Hepatocyte (in vitro differentiated cells): ENCODE measurements at regions not wholly inside any gene's neighbourhood (a gene's known extent, or its start where the extent isn't known, plus 50 kb on each side); places are given as distances from the start of the nearest gene placed in this dataset.

Experiments
- DNase-seq: peaks from one replicate; pipeline ENCODE4 v3.0.0-alpha.2; 2016; ENCODE audit warnings: low spot score
- H2AFZ ChIP-seq: fragments of 200-600 bp; sonication (generic); 2 replicates; pipeline ENCODE4 v1.6.0; 2016; ENCODE audit warnings: antibody characterized with exemption, mild to moderate bottlenecking
- H3K27ac ChIP-seq: fragments of 200-600 bp; sonication (generic); 2 replicates; pipeline ENCODE4 v1.5.1; 2016; ENCODE audit warnings: mild to moderate bottlenecking
- H3K27me3 ChIP-seq: fragments of 200-600 bp; sonication (generic); 2 replicates; pipeline ENCODE4 v1.6.1; 2016
- H3K36me3 ChIP-seq: fragments of 200-600 bp; sonication (generic); replicated peaks from 2 replicates; pipeline ENCODE4 v1.5.1; 2016; ENCODE audit warnings: low read depth; ENCODE audit not compliant: insufficient read depth
- H3K4me1 ChIP-seq: fragments of 200-600 bp; sonication (generic); 2 replicates; pipeline ENCODE4 v1.5.1; 2016; ENCODE audit warnings: mild to moderate bottlenecking, moderate library complexity; ENCODE audit not compliant: insufficient read depth
- H3K4me2 ChIP-seq: fragments of 200-600 bp; sonication (generic); 2 replicates; pipeline ENCODE4 v1.6.0; 2016
- H3K4me3 ChIP-seq: fragments of 200-600 bp; sonication (generic); 2 replicates; pipeline ENCODE4 v1.5.1; 2016; ENCODE audit warnings: mild to moderate bottlenecking
- H3K79me2 ChIP-seq: fragments of 200-600 bp; sonication (generic); 2 replicates; pipeline ENCODE4 v1.6.0; 2017; ENCODE audit warnings: mild to moderate bottlenecking
- H3K9me2 ChIP-seq: fragments of 200-600 bp; sonication (generic); replicated peaks from 2 replicates; pipeline ENCODE4 v1.6.0; 2017; ENCODE audit warnings: mild to moderate bottlenecking; ENCODE audit not compliant: insufficient read depth
- H3K9me3 ChIP-seq: fragments of 200-600 bp; sonication (generic); 2 replicates; pipeline ENCODE4 v1.5.1; 2016; ENCODE audit warnings: low read depth, mild to moderate bottlenecking
- H4K20me1 ChIP-seq: fragments of 200-600 bp; sonication (generic); 2 replicates; pipeline ENCODE4 v1.6.0; 2016; ENCODE audit warnings: mild to moderate bottlenecking; ENCODE audit not compliant: insufficient read depth, poor library complexity, severe bottlenecking
- CTCF ChIP-seq: fragments of 200-600 bp; sonication (generic); IDR thresholded peaks from 2 replicates; pipeline ENCODE4 v1.5.1; 2016; ENCODE audit warnings: antibody characterized with exemption, mild to moderate bottlenecking; ENCODE audit not compliant: poor library complexity
- EZH2 ChIP-seq: fragments of 200-600 bp; sonication (generic); IDR thresholded peaks from 2 replicates; pipeline ENCODE4 v1.6.1; 2016; ENCODE audit warnings: antibody characterized with exemption, mild to moderate bottlenecking, borderline replicate concordance
- EZH2phosphoT487 ChIP-seq: fragments of 200-600 bp; sonication (generic); IDR thresholded peaks from one replicate; pipeline ENCODE4 v1.6.1; 2018; ENCODE audit warnings: antibody characterized with exemption, mild to moderate bottlenecking, low read depth, moderate library complexity; ENCODE audit not compliant: unreplicated experiment, severe bottlenecking
- WGBS: methylation state at CpG from one replicate; pipeline ENCODE4 v1.1.6; 2016; ENCODE audit warnings: low lambda C conversion rate; ENCODE audit errors: missing lambda C conversion rate; 5-methylcytosine and 5-hydroxymethylcytosine counted together

GRCh38 chr12:127857661-127858060, 409.3 kb upstream of the TMEM132C start:
- H2AFZ ChIP-seq, result no peak overlapping the region
- H3K79me2 ChIP-seq, result no peaks in the 10 kb centered on the region
- H3K4me2 ChIP-seq, result no peak overlapping the region
- H3K9me3 ChIP-seq, result no peaks in the 10 kb centered on the region
- no peak for TF ChIP-seq EZH2phosphoT487
- TF ChIP-seq EZH2, result no peak
- no peak for TF ChIP-seq CTCF
- H3K4me1 ChIP-seq, result no peaks in the 10 kb centered on the region
- no peak overlapping the region for H3K27ac ChIP-seq
- 90% methylated on average over 5 of the region's 5 CpGs for WGBS
- no peaks in the 10 kb centered on the region for H3K36me3 ChIP-seq
- H3K4me3 ChIP-seq, result no peak overlapping the region
- H4K20me1 ChIP-seq, result no peaks in the 10 kb centered on the region
- DNase-seq, result no peak
- H3K9me2 ChIP-seq, result no peaks in the 10 kb centered on the region
- no peaks in the 10 kb centered on the region for H3K27me3 ChIP-seq

GRCh38 chr12:127860536-127860935, 406.4 kb upstream of the TMEM132C start:
- TF ChIP-seq CTCF, result no peak
- TF ChIP-seq EZH2, result no peak
- TF ChIP-seq EZH2phosphoT487, result no peak
- Histone ChIP-seq H3K9me3 (no peaks in the 10 kb centered on the region), H3K4me2 (no peak overlapping the region), H3K4me1 (no peaks in the 10 kb centered on the region), H3K36me3 (no peaks in the 10 kb centered on the region), H3K27ac (no peak overlapping the region), H3K4me3 (no peak overlapping the region), H3K9me2 (no peaks in the 10 kb centered on the region), H3K27me3 (no peaks in the 10 kb centered on the region), H4K20me1 (no peaks in the 10 kb centered on the region), H2AFZ (no peak overlapping the region), H3K79me2 (no peaks in the 10 kb centered on the region)
- 88% methylated on average over 6 of the region's 6 CpGs for WGBS
- no peak for DNase-seq

DNA sequence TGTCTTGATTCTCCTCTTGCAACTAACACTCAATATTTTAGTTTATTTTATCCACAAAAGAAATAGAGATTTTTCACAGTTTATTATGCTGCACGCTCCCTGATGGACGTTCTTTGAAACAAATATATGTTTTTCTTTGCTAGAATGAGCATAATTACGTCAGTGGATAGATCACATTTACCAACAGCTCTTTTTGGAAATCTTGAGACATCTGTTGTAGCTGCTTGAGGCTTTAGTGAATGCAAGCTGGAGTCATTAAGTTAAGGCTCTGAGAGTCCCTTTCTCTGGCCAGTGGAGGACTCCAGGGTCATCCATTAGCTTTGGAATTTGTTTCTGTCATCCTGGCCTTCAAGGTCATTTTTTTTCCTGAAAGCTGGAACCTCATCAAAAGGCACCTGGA, 405.6 kb upstream of the TMEM132C start:
- Histone ChIP-seq H4K20me1 (no peaks in the 10 kb centered on the region), H3K79me2 (no peaks in the 10 kb centered on the region), H3K36me3 (no peaks in the 10 kb centered on the region), H3K4me2 (no peak overlapping the region), H3K27ac (no peak overlapping the region), H3K27me3 (no peaks in the 10 kb centered on the region), H3K9me2 (no peaks in the 10 kb centered on the region), H3K9me3 (no peaks in the 10 kb centered on the region), H3K4me1 (no peaks in the 10 kb centered on the region), H3K4me3 (no peak overlapping the region), H2AFZ (no peak overlapping the region)
- no peak for TF ChIP-seq EZH2phosphoT487
- no peak for TF ChIP-seq CTCF
- no peak for TF ChIP-seq EZH2
- WGBS, result 84% methylated on average over 3 of the region's 3 CpGs
- no peak for DNase-seq

GRCh38 chr12:127873306-127873705, 393.7 kb upstream of the TMEM132C start:
- Histone ChIP-seq H3K9me3 (no peaks in the 10 kb centered on the region), H4K20me1 (no peaks in the 10 kb centered on the region), H3K79me2 (no peaks in the 10 kb centered on the region), H3K27me3 (no peaks in the 10 kb centered on the region), H3K4me3 (no peak overlapping the region), H3K9me2 (no peaks in the 10 kb centered on the region), H3K4me1 (no peaks in the 10 kb centered on the region), H3K27ac (no peak overlapping the region), H3K36me3 (no peaks in the 10 kb centered on the region), H3K4me2 (no peak overlapping the region), H2AFZ (no peak overlapping the region)
- no peak for DNase-seq
- TF ChIP-seq CTCF (no peak), EZH2phosphoT487 (no peak), EZH2 (no peak)
- 90% methylated on average over 2 of the region's 2 CpGs for WGBS
